GM19468 (cell line): ENCODE measurements at regions not wholly inside any gene's neighbourhood (a gene's known extent, or its start where the extent isn't known, plus 50 kb on each side); places are given as distances from the start of the nearest gene placed in this dataset.

ENCODE experiments used
- ATAC-seq: cut with Tn5 transposase; IDR thresholded peaks from one replicate; pipeline ENCODE4 v1.9.1; 2021; ENCODE audit warnings: mild to moderate bottlenecking, moderate library complexity, moderate number of reproducible peaks; ENCODE audit not compliant: unreplicated experiment; ENCODE audit errors: extremely low read depth

GRCh38 chr3:18652781-18653180 is 227.6 kb upstream of the SATB1 start:
- no peak for ATAC-seq

- ATAC-seq: no peak
Observed at GRCh38 chr3:18650731-18651130, 225.6 kb upstream of the SATB1 start.

- peak; percentile 10 for ATAC-seq
Observed at GRCh38 chr3:18649666-18650363, 224.7 kb upstream of the SATB1 start.

GRCh38 chr3:18648868-18649462 is 223.8 kb upstream of the SATB1 start:
- ATAC-seq: no peak

GRCh38 chr3:18648159-18648558 is 223.0 kb upstream of the SATB1 start:
- no peak for ATAC-seq

- ATAC-seq: no peak
Observed at GRCh38 chr3:18645619-18646018, 220.5 kb upstream of the SATB1 start.

- ATAC-seq: no peak
Observed at GRCh38 chr3:18643281-18643680, 218.1 kb upstream of the SATB1 start.

GRCh38 chr3:18641916-18642315 is 216.8 kb upstream of the SATB1 start:
- no peak for ATAC-seq

GRCh38 chr3:18635215-18635614 is 210.1 kb upstream of the SATB1 start:
- no peak for ATAC-seq

GRCh38 chr3:18634461-18634860 is 209.3 kb upstream of the SATB1 start:
- ATAC-seq: no peak

- no peak for ATAC-seq
Observed at GRCh38 chr3:18633002-18633401, 207.9 kb upstream of the SATB1 start.

GRCh38 chr3:18630295-18630694 is 205.2 kb upstream of the SATB1 start:
- ATAC-seq: no peak

GRCh38 chr3:18625085-18625484 is 199.9 kb upstream of the SATB1 start:
- no peak for ATAC-seq

- ATAC-seq: no peak
Observed at GRCh38 chr3:18623220-18623619, 198.1 kb upstream of the SATB1 start.

- no peak for ATAC-seq
Observed at GRCh38 chr3:18618723-18619122, 193.6 kb upstream of the SATB1 start.

GRCh38 chr3:18611991-18612390 is 186.9 kb upstream of the SATB1 start:
- no peak for ATAC-seq

- no peak for ATAC-seq
Observed at GRCh38 chr3:18609187-18609586, 184.0 kb upstream of the SATB1 start.

GRCh38 chr3:18597919-18598318 is 172.8 kb upstream of the SATB1 start:
- no peak for ATAC-seq

- no peak for ATAC-seq
Observed at GRCh38 chr3:18593231-18593630, 168.1 kb upstream of the SATB1 start.

GRCh38 chr3:18591120-18591519 is 166.0 kb upstream of the SATB1 start:
- ATAC-seq: no peak

GRCh38 chr3:18586076-18586475 is 160.9 kb upstream of the SATB1 start:
- no peak for ATAC-seq
